Keratinocyte (primary cell): ENCODE measurements at regions not wholly inside any gene's neighbourhood (a gene's known extent, or its start where the extent isn't known, plus 50 kb on each side); places are given as distances from the start of the nearest gene placed in this dataset.

Experiments used
- CTCF ChIP-seq, 3 experiments: IDR thresholded peaks in 1 of 3; conservative IDR thresholded peaks in 1 of 3; optimal IDR thresholded peaks in 1 of 3; 2 replicates in 2 of 3; 3 replicates in 1 of 3; pipeline versions ENCODE3 to v1.5.1; 2011; ENCODE audit warnings: low read length in 3 of 3, mild to moderate bottlenecking in 3 of 3, moderate library complexity in 2 of 3, control low read depth in 1 of 3, inconsistent platforms in 1 of 3; ENCODE audit not compliant: insufficient read depth in 2 of 3; ENCODE audit errors: extremely low read depth in 1 of 3
- EZH2 ChIP-seq: IDR thresholded peaks from one replicate; pipeline ENCODE4 v1.6.1; 2012; ENCODE audit warnings: inconsistent platforms, mild to moderate bottlenecking, low read length, moderate library complexity

GRCh38 chr5:92835712-92836111 is 745.3 kb downstream of the NR2F1-AS1 start:
- TF ChIP-seq CTCF (optimal IDR thresholded peaks at IDR 0.05 in 1 of 3, IDR thresholded peaks at IDR 0.05 in 1 of 3, conservative IDR thresholded peaks at IDR 0.05 in 1 of 3; ENCODE audit: extremely low read depth in 1 of 3, insufficient read depth in 2 of 3, low read length in 3 of 3) (no peak), EZH2 (no peak)
